Esophagus muscularis mucosa (tissue), 3 donors: ENCODE measurements at regions not wholly inside any gene's neighbourhood (a gene's known extent, or its start where the extent isn't known, plus 50 kb on each side); places are given as distances from the start of the nearest gene placed in this dataset.
"Not testable (repeated sequence)": the region's sequence is repeated elsewhere in the genome, so short reads cannot be mapped to it uniquely, and the experiment has no call there.

Source experiments
- CTCF ChIP-seq, 3 experiments: fragments of 200-600 bp in 2 of 3; fragments of 450-650 bp in 1 of 3; sonication (generic) in 2 of 3; IDR thresholded peaks; one replicate each; pipeline ENCODE4 v1.5.1; 2017 to 2019; ENCODE audit warnings: antibody characterized with exemption in 3 of 3, mild to moderate bottlenecking in 2 of 3, moderate library complexity in 1 of 3
- POLR2A ChIP-seq: fragments of 450-650 bp; IDR thresholded peaks from one replicate; pipeline ENCODE4 v1.6.1; 2017; ENCODE audit warnings: antibody characterized with exemption, moderate library complexity, mild to moderate bottlenecking, low read depth

GRCh38 chr2:95687852-95688251 is 96.1 kb downstream of the TRIM43 start:
- TF ChIP-seq CTCF (IDR thresholded peaks at IDR 0.05); POLR2A: not testable (repeated sequence)
